ENCODE measurements at regions not wholly inside any gene's neighbourhood (a gene's known extent, or its start where the extent isn't known, plus 50 kb on each side); places are given as distances from the start of the nearest gene placed in this dataset.
"Not testable (repeated sequence)": the region's sequence is repeated elsewhere in the genome, so short reads cannot be mapped to it uniquely, and the experiment has no call there.

- intact Hi-C loops (cut with DNase I; ENCODE audit: low total_unique reads) = no loop called here
- Histone ChIP-seq H3K27ac (no peak overlapping the region), H3K4me3 (no peak overlapping the region), H3K9me3 (no peaks in the 10 kb centered on the region), H3K4me1 (no peaks in the 10 kb centered on the region), H3K36me3 (no peaks in the 10 kb centered on the region), H3K27me3 (no peaks in the 10 kb centered on the region)
- no peak for DNase-seq
- TF ChIP-seq, protein P1, sequence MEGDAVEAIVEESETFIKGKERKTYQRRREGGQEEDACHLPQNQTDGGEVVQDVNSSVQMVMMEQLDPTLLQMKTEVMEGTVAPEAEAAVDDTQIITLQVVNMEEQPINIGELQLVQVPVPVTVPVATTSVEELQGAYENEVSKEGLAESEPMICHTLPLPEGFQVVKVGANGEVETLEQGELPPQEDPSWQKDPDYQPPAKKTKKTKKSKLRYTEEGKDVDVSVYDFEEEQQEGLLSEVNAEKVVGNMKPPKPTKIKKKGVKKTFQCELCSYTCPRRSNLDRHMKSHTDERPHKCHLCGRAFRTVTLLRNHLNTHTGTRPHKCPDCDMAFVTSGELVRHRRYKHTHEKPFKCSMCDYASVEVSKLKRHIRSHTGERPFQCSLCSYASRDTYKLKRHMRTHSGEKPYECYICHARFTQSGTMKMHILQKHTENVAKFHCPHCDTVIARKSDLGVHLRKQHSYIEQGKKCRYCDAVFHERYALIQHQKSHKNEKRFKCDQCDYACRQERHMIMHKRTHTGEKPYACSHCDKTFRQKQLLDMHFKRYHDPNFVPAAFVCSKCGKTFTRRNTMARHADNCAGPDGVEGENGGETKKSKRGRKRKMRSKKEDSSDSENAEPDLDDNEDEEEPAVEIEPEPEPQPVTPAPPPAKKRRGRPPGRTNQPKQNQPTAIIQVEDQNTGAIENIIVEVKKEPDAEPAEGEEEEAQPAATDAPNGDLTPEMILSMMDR (IDR thresholded peaks at IDR 0.05) = no peak
- TF ChIP-seq POLR2A (IDR thresholded peaks at IDR 0.05) = no peak
Measured at GRCh38 chr2:186382932-186383331, 103.1 kb upstream of the ZC3H15 start.

DNA sequence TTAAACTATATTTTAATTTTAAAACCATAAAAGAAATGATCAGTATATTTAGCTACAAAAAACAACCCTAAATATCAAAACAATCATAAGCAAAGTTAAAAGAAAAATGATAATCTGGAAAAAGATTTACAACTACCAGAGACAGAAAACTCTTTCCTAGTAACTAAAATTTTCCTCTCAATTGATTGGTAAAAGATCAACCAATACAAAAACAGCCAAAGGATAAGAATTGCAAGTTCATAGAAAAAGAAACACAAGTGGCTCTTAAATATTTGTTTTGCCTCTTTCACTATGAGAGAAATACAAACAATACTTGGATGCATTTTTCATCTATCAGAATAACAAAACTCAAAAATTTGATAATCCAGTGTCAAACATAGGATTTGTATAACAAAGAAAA is 101.8 kb upstream of the ZC3H15 start:
- Histone ChIP-seq H3K36me3 (no peaks in the 10 kb centered on the region), H3K9me3 (no peaks in the 10 kb centered on the region), H3K27ac (no peak overlapping the region), H3K4me1 (no peaks in the 10 kb centered on the region), H3K4me3 (no peak overlapping the region), H3K27me3 (no peaks in the 10 kb centered on the region)
- intact Hi-C loops (cut with DNase I; ENCODE audit: low total_unique reads) = no loop called here
- DNase-seq = no peak
- TF ChIP-seq POLR2A (IDR thresholded peaks at IDR 0.05) = no peak
- TF ChIP-seq, protein P1 (IDR thresholded peaks at IDR 0.05) = no peak

DNA sequence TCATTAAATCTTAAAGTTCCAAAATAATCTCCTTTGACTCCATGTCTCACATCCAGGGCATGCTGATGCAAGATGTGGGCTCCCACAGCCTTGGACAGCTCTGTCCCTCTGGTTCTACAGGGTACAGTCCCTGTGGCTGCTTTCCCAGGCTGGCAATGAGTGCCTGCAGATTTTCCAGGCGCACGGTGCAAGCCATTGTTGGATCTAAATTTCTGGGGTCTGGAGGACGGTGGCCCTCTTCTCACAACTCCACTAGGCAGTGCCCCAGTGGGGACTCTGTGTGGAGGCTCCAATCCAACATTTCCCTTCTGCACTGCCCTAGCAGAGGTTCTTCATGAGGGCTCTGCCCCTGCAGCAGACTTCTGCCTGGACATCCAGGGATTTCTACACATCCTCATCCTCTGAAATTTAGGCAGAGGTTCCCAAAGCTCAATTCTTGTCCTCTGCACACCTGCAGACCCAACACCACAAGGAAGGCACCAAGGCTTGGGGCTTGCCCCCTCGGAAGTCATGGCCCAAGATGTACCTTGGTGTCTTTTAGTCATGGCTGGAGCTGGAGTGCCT is 100.3 kb upstream of the ZC3H15 start:
- not testable (repeated sequence) for H3K36me3 ChIP-seq, DNase-seq

GRCh38 chr2:186399082-186399644 is 86.9 kb upstream of the ZC3H15 start:
- Histone ChIP-seq H3K4me1 (no peaks in the 10 kb centered on the region), H3K9me3 (no peaks in the 10 kb centered on the region), H3K36me3 (no peaks in the 10 kb centered on the region), H3K27me3 (no peaks in the 10 kb centered on the region), H3K27ac (no peak overlapping the region), H3K4me3 (no peak overlapping the region)
- intact Hi-C loops (cut with DNase I; ENCODE audit: low total_unique reads) = no loop called here
- no peak for TF ChIP-seq POLR2A (IDR thresholded peaks at IDR 0.05)
- TF ChIP-seq, protein P1 (IDR thresholded peaks at IDR 0.05) = no peak
- DNase-seq = no peak

More for the DNA sequence above, 100.3 kb upstream of the ZC3H15 start:
- H3K27me3 ChIP-seq; H3K9me3 ChIP-seq; intact Hi-C loops (cut with DNase I; ENCODE audit: low total_unique reads); H3K27ac ChIP-seq; H3K4me1 ChIP-seq; H3K4me3 ChIP-seq: not testable (repeated sequence)

DNA sequence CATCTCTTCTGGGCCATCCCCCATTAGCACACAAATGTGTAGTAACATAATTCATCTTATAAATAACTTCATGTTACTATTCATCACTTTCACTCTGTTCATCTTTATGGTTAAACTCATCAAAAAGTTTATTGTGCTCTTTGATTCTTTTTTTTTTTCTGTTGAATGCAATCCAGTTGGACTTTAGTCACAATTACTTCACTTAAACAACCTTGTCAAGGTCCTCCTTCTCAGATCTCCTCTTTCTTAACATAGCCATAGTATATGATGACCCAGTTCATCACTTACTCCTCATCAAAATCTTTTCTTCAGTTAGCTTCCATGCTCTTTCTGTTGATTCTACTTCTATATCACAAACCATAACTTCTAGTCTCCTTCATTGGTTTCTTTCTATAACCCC is 80.2 kb upstream of the ZC3H15 start:
- H3K9me3 ChIP-seq = no peaks in the 10 kb centered on the region
- no peaks in the 10 kb centered on the region for H3K4me1 ChIP-seq
- H3K27me3 ChIP-seq = no peaks in the 10 kb centered on the region
- H3K27ac ChIP-seq = no peak overlapping the region
- H3K4me3 ChIP-seq = no peak overlapping the region
- no peaks in the 10 kb centered on the region for H3K36me3 ChIP-seq
- TF ChIP-seq, protein P1 (IDR thresholded peaks at IDR 0.05) = no peak
- intact Hi-C loops (cut with DNase I; ENCODE audit: low total_unique reads) = no loop called here
- no peak for DNase-seq

DNA sequence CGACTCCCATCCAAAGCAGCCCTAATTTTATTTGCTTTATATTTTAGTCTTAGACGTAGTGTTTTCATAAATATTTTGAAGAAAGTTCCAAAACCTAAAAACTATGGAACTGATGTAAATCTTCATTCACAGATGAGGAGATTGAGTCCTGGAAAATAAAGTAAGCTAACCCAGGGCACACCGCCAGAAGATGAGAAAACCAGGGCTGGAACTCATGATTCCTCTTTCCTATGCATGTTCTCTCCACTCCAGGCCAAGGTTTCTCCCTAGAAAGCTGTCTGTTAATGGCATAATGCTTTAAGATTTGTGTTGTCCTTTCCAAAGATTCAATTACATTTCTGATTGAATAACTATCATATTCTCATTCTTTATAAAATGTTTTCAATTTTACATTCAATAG is 78.4 kb upstream of the ZC3H15 start:
- H3K9me3 ChIP-seq = no peaks in the 10 kb centered on the region
- TF ChIP-seq, protein P1 (IDR thresholded peaks at IDR 0.05) = no peak
- no peak for TF ChIP-seq POLR2A (IDR thresholded peaks at IDR 0.05)
- H3K4me1 ChIP-seq = no peaks in the 10 kb centered on the region
- no peaks in the 10 kb centered on the region for H3K27me3 ChIP-seq
- H3K27ac ChIP-seq = no peak overlapping the region
- no peak for DNase-seq
- no peaks in the 10 kb centered on the region for H3K36me3 ChIP-seq
- intact Hi-C loops (cut with DNase I; ENCODE audit: low total_unique reads) = no loop called here
- H3K4me3 ChIP-seq = no peak overlapping the region
